H9 (cell line): ENCODE measurements at regions not wholly inside any gene's neighbourhood (a gene's known extent, or its start where the extent isn't known, plus 50 kb on each side); places are given as distances from the start of the nearest gene placed in this dataset.

Experiments used
- DNase-seq: peaks from one replicate; pipeline ENCODE4 v3.0.0-alpha.2; 2017
- H2AFZ ChIP-seq: one replicate; pipeline ENCODE4 v1.6.1; 2013; ENCODE audit warnings: mild to moderate bottlenecking, low read length, control low read depth, moderate library complexity
- H2AK5ac ChIP-seq: 2 replicates; pipeline ENCODE4 v1.6.1; 2013; ENCODE audit warnings: low read length, control low read depth, mixed read lengths; ENCODE audit not compliant: insufficient read length
- H2BK120ac ChIP-seq: one replicate; pipeline ENCODE4 v1.6.1; 2013; ENCODE audit warnings: low read depth, mild to moderate bottlenecking, low read length, control low read depth, inconsistent platforms; ENCODE audit not compliant: poor library complexity, severe bottlenecking
- H2BK12ac ChIP-seq: 2 replicates; pipeline ENCODE4 v1.6.1; 2013; ENCODE audit warnings: low read length, control low read depth, mixed read lengths, low read depth; ENCODE audit not compliant: insufficient read length
- H2BK15ac ChIP-seq: 2 replicates; pipeline ENCODE4 v1.6.1; 2013; ENCODE audit warnings: low read depth, low read length, control low read depth
- H2BK20ac ChIP-seq: one replicate; pipeline ENCODE4 v1.6.1; 2013; ENCODE audit warnings: low read depth, mild to moderate bottlenecking, low read length, control low read depth, inconsistent platforms; ENCODE audit not compliant: poor library complexity, severe bottlenecking
- H2BK5ac ChIP-seq: 2 replicates; pipeline ENCODE4 v1.6.1; 2013; ENCODE audit warnings: low read length, control low read depth, mixed read lengths; ENCODE audit not compliant: insufficient read length
- H3K14ac ChIP-seq: 2 replicates; pipeline ENCODE4 v1.6.1; 2013; ENCODE audit warnings: low read length, control low read depth; ENCODE audit not compliant: insufficient read depth
- H3K18ac ChIP-seq: 2 replicates; pipeline ENCODE4 v1.6.1; 2013; ENCODE audit warnings: low read depth, mild to moderate bottlenecking, mixed read lengths, low read length, control low read depth; ENCODE audit not compliant: insufficient read length
- H3K23ac ChIP-seq: 2 replicates; pipeline ENCODE4 v1.6.1; 2013; ENCODE audit warnings: low read length, control low read depth, mixed read lengths, low read depth; ENCODE audit not compliant: insufficient read length
- H3K23me2 ChIP-seq: 2 replicates; pipeline ENCODE4 v1.6.1; 2013; ENCODE audit warnings: low read depth, mild to moderate bottlenecking, mixed read lengths, low read length, control low read depth; ENCODE audit not compliant: insufficient read length, poor library complexity, severe bottlenecking
- H3K27ac ChIP-seq: 2 replicates; pipeline ENCODE4 v1.5.1; 2013; ENCODE audit warnings: low read length, control low read depth, mixed read lengths, low read depth; ENCODE audit not compliant: insufficient read length
- H3K27me3 ChIP-seq: 2 replicates; pipeline ENCODE4 v1.6.1; 2013; ENCODE audit warnings: low read length, control low read depth, inconsistent platforms; ENCODE audit not compliant: insufficient read depth
- H3K4ac ChIP-seq: 2 replicates; pipeline ENCODE4 v1.6.1; 2013; ENCODE audit warnings: low read depth, mild to moderate bottlenecking, control low read depth, inconsistent platforms, low read length, moderate library complexity
- H3K4me1 ChIP-seq: 2 replicates; pipeline ENCODE4 v1.6.1; 2013; ENCODE audit warnings: low read length, control low read depth, inconsistent platforms; ENCODE audit not compliant: insufficient read depth
- H3K4me2 ChIP-seq: 2 replicates; pipeline ENCODE4 v1.6.1; 2013; ENCODE audit warnings: low read length, control low read depth, mixed read lengths; ENCODE audit not compliant: insufficient read length, insufficient read depth
- H3K56ac ChIP-seq: 2 replicates; pipeline ENCODE4 v1.6.1; 2013; ENCODE audit warnings: low read depth, mild to moderate bottlenecking, mixed read lengths, low read length, control low read depth; ENCODE audit not compliant: insufficient read length
- H3K79me1 ChIP-seq: 2 replicates; pipeline ENCODE4 v1.6.1; 2013; ENCODE audit warnings: low read depth, mild to moderate bottlenecking, moderate library complexity, low read length, control low read depth, inconsistent platforms; ENCODE audit not compliant: insufficient read depth, poor library complexity, severe bottlenecking
- H3K79me2 ChIP-seq: 2 replicates; pipeline ENCODE4 v1.6.1; 2013; ENCODE audit warnings: low read length, control low read depth, inconsistent platforms; ENCODE audit not compliant: insufficient read depth
- H3K9ac ChIP-seq: 2 replicates; pipeline ENCODE4 v1.6.1; 2013; ENCODE audit warnings: low read length, control low read depth, mixed read lengths; ENCODE audit not compliant: insufficient read length; ENCODE audit errors: extremely low read depth
- H3K9me3 ChIP-seq: one replicate; pipeline ENCODE4 v1.6.1; 2013; ENCODE audit warnings: low read depth, low read length, inconsistent platforms; ENCODE audit not compliant: control insufficient read depth
- H3T11ph ChIP-seq: one replicate; pipeline ENCODE4 v1.6.1; 2013; ENCODE audit warnings: mild to moderate bottlenecking, low read length, control low read depth, inconsistent platforms
- H4K20me1 ChIP-seq: one replicate; pipeline ENCODE4 v1.6.1; 2013; ENCODE audit not compliant: control insufficient read depth, insufficient read length, insufficient read depth
- H4K5ac ChIP-seq: 2 replicates; pipeline ENCODE4 v1.6.1; 2013; ENCODE audit warnings: low read depth, mild to moderate bottlenecking, mixed read lengths, low read length, control low read depth; ENCODE audit not compliant: insufficient read length
- H4K8ac ChIP-seq: replicated peaks from 2 replicates; pipeline ENCODE4 v1.6.1; 2013; ENCODE audit warnings: low read length, control low read depth, mixed read lengths, low read depth; ENCODE audit not compliant: insufficient read length
- H4K91ac ChIP-seq: 2 replicates; pipeline ENCODE4 v1.6.1; 2013; ENCODE audit warnings: low read depth, mild to moderate bottlenecking, moderate library complexity, mixed read lengths, low read length, control low read depth; ENCODE audit not compliant: insufficient read length
- H3K27ac Mint-ChIP-seq, 3 experiments: 2 replicates in 2 of 3; 3 replicates in 1 of 3; pipeline ENCODE4 v1.8.0; 2020 to 2021; ENCODE audit warnings: mixed read lengths in 3 of 3, mild to moderate bottlenecking in 1 of 3, moderate library complexity in 1 of 3
- H3K27me3 Mint-ChIP-seq: 2 replicates; pipeline ENCODE4 v1.8.0; 2021; ENCODE audit warnings: low read depth, mild to moderate bottlenecking, moderate library complexity, mixed read lengths
- H3K36me3 Mint-ChIP-seq, 3 experiments: 2 replicates in 2 of 3; 3 replicates in 1 of 3; pipeline ENCODE4 v1.8.0; 2020 to 2021; ENCODE audit warnings: low read depth in 3 of 3, mixed read lengths in 3 of 3; ENCODE audit not compliant: insufficient read depth in 1 of 3
- H3K4me1 Mint-ChIP-seq, 2 experiments: 2 replicates each; pipeline ENCODE4 v1.8.0; 2020; ENCODE audit warnings: mixed read lengths in 2 of 2
- H3K4me3 Mint-ChIP-seq, 2 experiments: 2 replicates in 1 of 2; 3 replicates in 1 of 2; pipeline ENCODE4 v1.8.0; 2020 to 2021; ENCODE audit warnings: mild to moderate bottlenecking in 2 of 2, mixed read lengths in 2 of 2, moderate library complexity in 1 of 2
- H3K9me3 Mint-ChIP-seq, 2 experiments: 2 replicates in 1 of 2; 3 replicates in 1 of 2; pipeline ENCODE4 v1.8.0; 2020; ENCODE audit warnings: mild to moderate bottlenecking in 2 of 2, mixed read lengths in 2 of 2, moderate library complexity in 1 of 2
- CTCF ChIP-seq: fragments of 200-600 bp; sonication (generic); conservative IDR thresholded peaks from 3 replicates; pipeline ENCODE4 v1.8.0; 2021; ENCODE audit warnings: antibody characterized with exemption, mild to moderate bottlenecking
- WGBS: extraction: QIAGEN DNeasy Blood & Tissue Kit; methylation state at CpG from one replicate; pipeline ENCODE4 v1.1.7; 2013; ENCODE audit warnings: missing lambda C conversion rate, low lambda C conversion rate, mixed read lengths; ENCODE audit not compliant: insufficient read length; ENCODE audit errors: extremely low coverage; 5-methylcytosine and 5-hydroxymethylcytosine counted together

- no peaks in the 10 kb centered on the region for H3K79me1 ChIP-seq
- no peak overlapping the region for H3K27ac ChIP-seq
- H3K4ac ChIP-seq = no peak overlapping the region
- no peaks in the 10 kb centered on the region for H3K4me1 ChIP-seq
- H2AFZ ChIP-seq = no peak overlapping the region
- H4K20me1 ChIP-seq = no peaks in the 10 kb centered on the region
- no peak for DNase-seq
- peaks cover 4% of the 10 kb centered on the region for H3K27me3 Mint-ChIP-seq
- no peak overlapping the region; a peak in 1 of 7 replicates for H3K27ac Mint-ChIP-seq
- H3K4me3 Mint-ChIP-seq = no peak overlapping the region
- no peak overlapping the region for H3K9ac ChIP-seq
- H3K9me3 Mint-ChIP-seq = peaks cover 57 to 58% of the 10 kb centered on the region in 2 experiments
- no peak overlapping the region for H3K56ac ChIP-seq
- H3K4me2 ChIP-seq = no peak overlapping the region
- H2BK15ac ChIP-seq = no peak overlapping the region
- H3K23ac ChIP-seq = no peak overlapping the region
- no peak overlapping the region for H2BK120ac ChIP-seq
- H3K4me1 Mint-ChIP-seq = no peaks in the 10 kb centered on the region
- no CpG with 5 or more reads among the region's 3 CpGs for WGBS
- no peak overlapping the region for H4K5ac ChIP-seq
- H3K14ac ChIP-seq = no peak overlapping the region
- no peak overlapping the region for H2BK5ac ChIP-seq
- peaks cover 0 to 4% (median 4%) of the 10 kb centered on the region in 3 experiments; a peak in 3 of 7 replicates for H3K36me3 Mint-ChIP-seq
- TF ChIP-seq CTCF = no peak
- H3K23me2 ChIP-seq = no peaks in the 10 kb centered on the region
- H2AK5ac ChIP-seq = no peak overlapping the region
- H3K27me3 ChIP-seq = no peaks in the 10 kb centered on the region
- H2BK12ac ChIP-seq = no peak overlapping the region
- no peaks in the 10 kb centered on the region for H3K79me2 ChIP-seq
- no peak overlapping the region for H4K8ac ChIP-seq
- H2BK20ac ChIP-seq = no peak overlapping the region
- H3K18ac ChIP-seq = no peak overlapping the region
- H3K9me3 ChIP-seq = peaks cover 9% of the 10 kb centered on the region
- H4K91ac ChIP-seq = no peak overlapping the region
- H3T11ph ChIP-seq = no peak overlapping the region
Measured at GRCh38 chrX:20454117-20454516, 187.4 kb upstream of the RPS6KA3 start.
